ENCODE measurements at regions not wholly inside any gene's neighbourhood (a gene's known extent, or its start where the extent isn't known, plus 50 kb on each side); places are given as distances from the start of the nearest gene placed in this dataset.

GRCh38 chr1:147091801-147092200 is 80.5 kb downstream of the PRKAB2 start:
- DNase-seq, result no peak
- Histone ChIP-seq H3K9ac (ENCODE audit: low read length) (no peak overlapping the region), H3K4me1 (ENCODE audit: low read length) (no peaks in the 10 kb centered on the region), H3K36me3 (replicated peaks; ENCODE audit: insufficient read depth, low read length) (no peaks in the 10 kb centered on the region), H3K27ac (ENCODE audit: low read length) (no peak overlapping the region), H4K20me1 (ENCODE audit: insufficient read depth, low read length) (no peaks in the 10 kb centered on the region), H3K4me2 (ENCODE audit: low read depth, low read length) (no peak overlapping the region), H3K9me2 (replicated peaks; ENCODE audit: insufficient read depth, low read length) (no peaks in the 10 kb centered on the region), H3F3A (ENCODE audit: insufficient read depth, low read length) (no peaks in the 10 kb centered on the region), H3K4me3 (ENCODE audit: low read length) (no peak overlapping the region), H3K79me2 (ENCODE audit: low read length) (no peaks in the 10 kb centered on the region), H2AFZ (ENCODE audit: low read length) (no peak overlapping the region), H3K9me3 (replicated peaks; ENCODE audit: insufficient read depth, low read length) (no peaks in the 10 kb centered on the region), H3K27me3 (replicated peaks; ENCODE audit: insufficient read depth, low read length) (no peaks in the 10 kb centered on the region)
- TF ChIP-seq EZH2 (optimal IDR thresholded peaks at IDR 0.05; ENCODE audit: low read depth, low read length) (no peak), EZH2phosphoT487 (IDR thresholded peaks at IDR 0.05; ENCODE audit: low read length) (no peak), CTCF (IDR thresholded peaks at IDR 0.05; ENCODE audit: low read length) (no peak)

- H3K9me3 ChIP-seq (replicated peaks; ENCODE audit: insufficient read depth, low read length), result no peaks in the 10 kb centered on the region
- no peaks in the 10 kb centered on the region for H3K79me2 ChIP-seq (ENCODE audit: low read length)
- H3K27ac ChIP-seq (ENCODE audit: low read length), result no peak overlapping the region
- H3F3A ChIP-seq (ENCODE audit: insufficient read depth, low read length), result peaks cover 2% of the 10 kb centered on the region; the same call in 1 of the 2 replicates
- no peaks in the 10 kb centered on the region for H3K27me3 ChIP-seq (replicated peaks; ENCODE audit: insufficient read depth, low read length)
- no peak overlapping the region for H3K9ac ChIP-seq (ENCODE audit: low read length)
- no peak for TF ChIP-seq EZH2 (optimal IDR thresholded peaks at IDR 0.05; ENCODE audit: low read depth, low read length)
- no peaks in the 10 kb centered on the region for H4K20me1 ChIP-seq (ENCODE audit: insufficient read depth, low read length)
- no peaks in the 10 kb centered on the region for H3K9me2 ChIP-seq (replicated peaks; ENCODE audit: insufficient read depth, low read length)
- no peaks in the 10 kb centered on the region for H3K36me3 ChIP-seq (replicated peaks; ENCODE audit: insufficient read depth, low read length)
- no peaks in the 10 kb centered on the region for H3K4me1 ChIP-seq (ENCODE audit: low read length)
- no peak for DNase-seq
- no peak overlapping the region for H2AFZ ChIP-seq (ENCODE audit: low read length)
- H3K4me3 ChIP-seq (ENCODE audit: low read length), result no peak overlapping the region
- no peak overlapping the region for H3K4me2 ChIP-seq (ENCODE audit: low read depth, low read length)
Observed at GRCh38 chr1:147089457-147089856, 82.8 kb downstream of the PRKAB2 start.

- Histone ChIP-seq H3K4me3 (ENCODE audit: low read length) (no peak overlapping the region), H3K4me1 (ENCODE audit: low read length) (0 out of 2 replicates have a peak, but pooled peaks cover 3% of the 10 kb centered on the region), H3K79me2 (ENCODE audit: low read length) (no peaks in the 10 kb centered on the region), H2AFZ (ENCODE audit: low read length) (no peak overlapping the region), H3K9ac (ENCODE audit: low read length) (no peak overlapping the region), H3F3A (ENCODE audit: insufficient read depth, low read length) (peaks cover 10% of the 10 kb centered on the region), H3K9me3 (replicated peaks; ENCODE audit: insufficient read depth, low read length) (no peaks in the 10 kb centered on the region), H3K36me3 (replicated peaks; ENCODE audit: insufficient read depth, low read length) (no peaks in the 10 kb centered on the region), H3K9me2 (replicated peaks; ENCODE audit: insufficient read depth, low read length) (no peaks in the 10 kb centered on the region), H4K20me1 (ENCODE audit: insufficient read depth, low read length) (no peaks in the 10 kb centered on the region), H3K4me2 (ENCODE audit: low read depth, low read length) (no peak overlapping the region), H3K27me3 (replicated peaks; ENCODE audit: insufficient read depth, low read length) (peaks cover 7% of the 10 kb centered on the region; the same call in 1 of the 2 replicates), H3K27ac (ENCODE audit: low read length) (no peak overlapping the region)
- TF ChIP-seq EZH2phosphoT487 (IDR thresholded peaks at IDR 0.05; ENCODE audit: low read length) (no peak), CTCF (IDR thresholded peaks at IDR 0.05; ENCODE audit: low read length) (no peak), EZH2 (optimal IDR thresholded peaks at IDR 0.05; ENCODE audit: low read depth, low read length) (no peak)
- DNase-seq, result no peak
Observed at GRCh38 chr1:147086129-147086528, 86.1 kb downstream of the PRKAB2 start.

- no peaks in the 10 kb centered on the region for H3K36me3 ChIP-seq (replicated peaks; ENCODE audit: insufficient read depth, low read length)
- 0 out of 2 replicates have a peak, but pooled peaks cover 3% of the 10 kb centered on the region for H3K4me1 ChIP-seq (ENCODE audit: low read length)
- H3K9ac ChIP-seq (ENCODE audit: low read length), result peak overlapping the region; percentile 97
- peaks cover 16% of the 10 kb centered on the region; the same call in 1 of the 2 replicates for H3K27me3 ChIP-seq (replicated peaks; ENCODE audit: insufficient read depth, low read length)
- no peaks in the 10 kb centered on the region for H3K9me3 ChIP-seq (replicated peaks; ENCODE audit: insufficient read depth, low read length)
- no peaks in the 10 kb centered on the region for H3K79me2 ChIP-seq (ENCODE audit: low read length)
- no peaks in the 10 kb centered on the region for H4K20me1 ChIP-seq (ENCODE audit: insufficient read depth, low read length)
- peak; percentile 84 for DNase-seq
- H3K4me3 ChIP-seq (ENCODE audit: low read length), result peak overlapping the region; percentile 83
- peak overlapping the region; percentile 71 for H3K27ac ChIP-seq (ENCODE audit: low read length)
- no peak for TF ChIP-seq EZH2phosphoT487 (IDR thresholded peaks at IDR 0.05; ENCODE audit: low read length)
- no peak for TF ChIP-seq CTCF (IDR thresholded peaks at IDR 0.05; ENCODE audit: low read length)
- TF ChIP-seq EZH2 (optimal IDR thresholded peaks at IDR 0.05; ENCODE audit: low read depth, low read length), result no peak
- H3F3A ChIP-seq (ENCODE audit: insufficient read depth, low read length), result peaks cover 10% of the 10 kb centered on the region
- H3K4me2 ChIP-seq (ENCODE audit: low read depth, low read length), result peak overlapping the region; percentile 89
- peak overlapping the region; percentile 86 for H2AFZ ChIP-seq (ENCODE audit: low read length)
- no peaks in the 10 kb centered on the region for H3K9me2 ChIP-seq (replicated peaks; ENCODE audit: insufficient read depth, low read length)
Observed at GRCh38 chr1:147084273-147085096, 87.8 kb downstream of the PRKAB2 start.
